CD8-positive, alpha-beta memory T cell (primary cell): ENCODE measurements at regions not wholly inside any gene's neighbourhood (a gene's known extent, or its start where the extent isn't known, plus 50 kb on each side); places are given as distances from the start of the nearest gene placed in this dataset.
"Not testable (repeated sequence)": the region's sequence is repeated elsewhere in the genome, so short reads cannot be mapped to it uniquely, and the experiment has no call there.

Experiments used
- CTCF ChIA-PET: fragments of 350-600 bp; sonication (Branson Sonifier 250); formaldehyde crosslinking; loops from one replicate; lab custom pipeline; 2021; ENCODE audit warnings: antibody characterized with exemption; lab: Charles Lee
- POLR2A ChIA-PET: fragments of 350-600 bp; sonication (Branson Sonifier 250); formaldehyde crosslinking; loops from one replicate; lab custom pipeline; 2021; ENCODE audit warnings: antibody characterized with exemption; lab: Charles Lee
- DNase-seq, 5 donors: peaks; one replicate each; pipeline versions ENCODE4 v3.0.0 to v3.0.0-alpha.2; 2020 to 2022; ENCODE audit warnings: mixed read lengths in 1 of 5
- H3K27ac ChIP-seq: one replicate; pipeline ENCODE4 v1.7.0; 2013; ENCODE audit warnings: low read depth, mild to moderate bottlenecking, low read length, moderate library complexity
- H3K27me3 ChIP-seq: 2 replicates; pipeline ENCODE4 v1.7.0; 2013; ENCODE audit warnings: low read length, mild to moderate bottlenecking; ENCODE audit not compliant: insufficient read depth, poor library complexity, severe bottlenecking
- H3K36me3 ChIP-seq: 2 replicates; pipeline ENCODE4 v1.7.0; 2013; ENCODE audit warnings: mild to moderate bottlenecking, low read length, moderate library complexity; ENCODE audit not compliant: insufficient read depth
- H3K4me1 ChIP-seq: 2 replicates; pipeline ENCODE4 v1.7.0; 2013; ENCODE audit warnings: mild to moderate bottlenecking, low read length, moderate library complexity; ENCODE audit not compliant: insufficient read depth
- H3K4me3 ChIP-seq: 2 replicates; pipeline ENCODE4 v1.7.0; 2013; ENCODE audit warnings: mild to moderate bottlenecking, low read length
- H3K9me3 ChIP-seq: 2 replicates; pipeline ENCODE4 v1.7.0; 2013; ENCODE audit warnings: mild to moderate bottlenecking, low read length
- H3K27ac Mint-ChIP-seq, 8 donors: one replicate each; pipeline ENCODE4 v1.8.0; 2020 to 2021; ENCODE audit warnings: mixed read lengths in 8 of 8, mild to moderate bottlenecking in 6 of 8, inconsistent platforms in 3 of 8, moderate library complexity in 3 of 8
- H3K27me3 Mint-ChIP-seq, 2 donors: one replicate each; pipeline ENCODE4 v1.8.0; 2020 to 2021; ENCODE audit warnings: mixed read lengths in 2 of 2, mild to moderate bottlenecking in 1 of 2, moderate library complexity in 1 of 2
- H3K36me3 Mint-ChIP-seq, 3 donors: one replicate each; pipeline ENCODE4 v1.8.0; 2020 to 2021; ENCODE audit warnings: mixed read lengths in 3 of 3, inconsistent platforms in 1 of 3, mild to moderate bottlenecking in 1 of 3
- H3K4me1 Mint-ChIP-seq, 3 donors: one replicate each; pipeline ENCODE4 v1.8.0; 2020 to 2021; ENCODE audit warnings: mixed read lengths in 3 of 3, inconsistent platforms in 1 of 3, mild to moderate bottlenecking in 1 of 3
- H3K4me3 Mint-ChIP-seq, 7 donors: one replicate each; pipeline ENCODE4 v1.8.0; 2020 to 2021; ENCODE audit warnings: mixed read lengths in 7 of 7, mild to moderate bottlenecking in 6 of 7, moderate library complexity in 4 of 7, inconsistent platforms in 2 of 7
- H3K9me3 Mint-ChIP-seq, 5 donors: one replicate each; pipeline ENCODE4 v1.8.0; 2020 to 2022; ENCODE audit warnings: mixed read lengths in 5 of 5, mild to moderate bottlenecking in 3 of 5, moderate library complexity in 2 of 5, inconsistent platforms in 1 of 5

- H3K4me3 ChIP-seq, H3K9me3 ChIP-seq, H3K4me3 Mint-ChIP-seq, H3K9me3 Mint-ChIP-seq, H3K27ac Mint-ChIP-seq, H3K27me3 Mint-ChIP-seq, H3K36me3 ChIP-seq, POLR2A ChIA-PET, H3K36me3 Mint-ChIP-seq, DNase-seq, H3K27ac ChIP-seq, H3K27me3 ChIP-seq: not testable (repeated sequence)
- CTCF ChIA-PET: interaction anchor here (0.8 to 2.0 kb wide), 4 partner anchors 48 to 468 kb away, joined by 3 to 9 read pairs (median 5); no protein-coding TSS in a partner anchor
- peaks cover 26 to 40% (median 26%) of the 10 kb centered on the region in 3 donors for H3K4me1 Mint-ChIP-seq
- H3K4me1 ChIP-seq: peaks cover 16% of the 10 kb centered on the region
Measured at GRCh38 chr14:22100764-22101120, 427.1 kb upstream of the OR4E1 start.

DNA sequence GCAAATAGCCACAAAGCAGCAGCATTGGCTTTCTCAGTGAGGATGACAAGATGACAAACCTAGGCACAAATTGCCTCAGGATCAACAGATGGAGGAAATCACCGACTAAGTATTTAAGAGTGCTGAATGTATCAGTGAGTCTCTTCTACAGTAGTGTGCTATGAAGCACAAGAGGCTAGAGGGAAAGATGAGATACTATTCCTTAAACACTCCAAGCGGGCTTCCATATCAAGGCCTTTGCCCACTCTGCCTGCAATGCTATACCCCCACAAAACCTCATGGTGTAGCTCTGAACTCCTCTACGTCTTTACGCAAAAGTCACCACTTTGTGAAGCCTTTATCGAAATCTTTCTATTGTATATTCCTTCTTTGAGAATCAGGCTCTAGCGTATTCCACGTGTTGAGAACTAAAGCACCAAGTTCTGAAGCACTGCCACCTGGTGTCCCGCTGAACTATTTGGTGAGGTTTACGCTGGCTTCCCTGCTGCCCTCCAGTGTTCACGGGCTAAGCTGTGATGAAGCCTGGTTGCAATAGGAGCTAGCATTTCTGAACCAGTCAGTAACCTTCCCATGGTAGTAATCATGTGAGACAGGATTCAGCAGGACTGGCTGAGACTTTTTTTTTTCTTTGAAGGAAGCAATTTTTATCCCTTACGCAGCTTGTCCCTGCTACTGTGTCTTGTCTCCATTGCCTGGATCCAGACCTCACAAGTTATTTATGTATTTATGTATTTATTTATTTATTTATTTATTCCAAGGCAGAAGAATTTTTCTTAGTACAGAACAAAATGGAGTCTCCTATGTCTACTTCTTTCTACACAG is 426.5 kb upstream of the OR4E1 start:
- ChIA-PET POLR2A (no interaction called here), CTCF (interaction anchor here (0.8 to 2.0 kb wide), 5 partner anchors 16 to 468 kb away, joined by 3 to 9 read pairs (median 3); no protein-coding TSS in a partner anchor)
- peak overlapping the region in 1 of 8 donors; percentile 54 for H3K27ac Mint-ChIP-seq
- no peak overlapping the region for H3K4me3 Mint-ChIP-seq
- H3K27me3 ChIP-seq: no peaks in the 10 kb centered on the region
- H3K36me3 ChIP-seq: no peaks in the 10 kb centered on the region
- H3K4me1 Mint-ChIP-seq: peaks cover 27 to 45% (median 30%) of the 10 kb centered on the region in 3 donors
- H3K27ac ChIP-seq: no peak overlapping the region
- H3K4me3 ChIP-seq: no peak overlapping the region
- peaks cover 16% of the 10 kb centered on the region for H3K4me1 ChIP-seq
- H3K9me3 ChIP-seq: no peaks in the 10 kb centered on the region
- DNase-seq: peak; percentile 2 to 61 (median 41)
- no peaks in the 10 kb centered on the region for H3K36me3 Mint-ChIP-seq
- no peaks in the 10 kb centered on the region for H3K27me3 Mint-ChIP-seq
- H3K9me3 Mint-ChIP-seq: no peaks in the 10 kb centered on the region

DNA sequence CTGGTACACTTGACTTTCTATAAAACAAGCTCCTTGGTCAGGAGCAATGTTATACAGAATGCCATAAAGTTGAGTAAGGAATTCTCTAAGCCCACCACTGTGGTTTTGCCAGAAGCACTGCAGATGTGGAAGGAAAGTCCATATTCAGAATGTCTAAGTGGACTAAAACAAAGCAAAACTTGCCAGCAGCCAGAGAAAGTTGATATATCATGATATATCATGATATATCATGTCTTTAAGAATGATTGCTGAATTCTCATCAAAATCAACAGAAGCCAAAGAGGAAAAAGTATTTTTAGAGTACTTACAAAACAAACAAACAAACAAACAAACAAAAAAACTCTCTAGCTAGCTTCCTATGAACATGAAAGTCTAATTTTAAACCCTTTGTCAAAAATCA is 424.8 kb upstream of the OR4E1 start:
- Histone ChIP-seq H3K4me3 (no peak overlapping the region), H3K27ac (no peak overlapping the region), H3K4me1 (peaks cover 16% of the 10 kb centered on the region), H3K9me3 (no peaks in the 10 kb centered on the region), H3K27me3 (no peaks in the 10 kb centered on the region), H3K36me3 (no peaks in the 10 kb centered on the region)
- Mint-ChIP-seq H3K27ac (peak overlapping the region in 1 of 8 donors; percentile 64), H3K4me3 (no peak overlapping the region), H3K4me1 (peaks cover 23 to 51% (median 27%) of the 10 kb centered on the region in 3 donors), H3K36me3 (no peaks in the 10 kb centered on the region), H3K27me3 (no peaks in the 10 kb centered on the region), H3K9me3 (no peaks in the 10 kb centered on the region)
- no peak for DNase-seq
- CTCF ChIA-PET: no interaction called here
- POLR2A ChIA-PET: no interaction called here

- Histone ChIP-seq H3K27me3 (no peaks in the 10 kb centered on the region), H3K4me1 (peaks cover 16% of the 10 kb centered on the region), H3K27ac (no peak overlapping the region), H3K4me3 (no peak overlapping the region), H3K36me3 (no peaks in the 10 kb centered on the region), H3K9me3 (no peaks in the 10 kb centered on the region)
- no peak for DNase-seq
- Mint-ChIP-seq H3K27ac (peak overlapping the region in 6 of 8 donors; percentile 31 to 83 (median 70)), H3K9me3 (no peaks in the 10 kb centered on the region), H3K4me1 (peaks cover 23 to 51% (median 27%) of the 10 kb centered on the region in 3 donors), H3K27me3 (no peaks in the 10 kb centered on the region), H3K4me3 (peak overlapping the region in 3 of 7 donors; percentile 24 to 51 (median 34)), H3K36me3 (no peaks in the 10 kb centered on the region)
- ChIA-PET POLR2A (no interaction called here), CTCF (no interaction called here)
Measured at GRCh38 chr14:22097586-22098292, 424.1 kb upstream of the OR4E1 start.

GRCh38 chr14:22097072-22097471 is 423.5 kb upstream of the OR4E1 start:
- no peak overlapping the region for H3K27ac ChIP-seq
- ChIA-PET POLR2A (no interaction called here), CTCF (no interaction called here)
- peaks cover 23 to 51% (median 27%) of the 10 kb centered on the region in 3 donors for H3K4me1 Mint-ChIP-seq
- no peaks in the 10 kb centered on the region for H3K36me3 ChIP-seq
- peaks cover 16% of the 10 kb centered on the region for H3K4me1 ChIP-seq
- no peak for DNase-seq
- no peaks in the 10 kb centered on the region for H3K36me3 Mint-ChIP-seq
- no peaks in the 10 kb centered on the region for H3K27me3 Mint-ChIP-seq
- peak overlapping the region in 5 of 8 donors; percentile 73 to 89 (median 83) for H3K27ac Mint-ChIP-seq
- no peaks in the 10 kb centered on the region for H3K27me3 ChIP-seq
- peak overlapping the region in 4 of 7 donors; percentile 19 to 75 (median 52) for H3K4me3 Mint-ChIP-seq
- H3K9me3 Mint-ChIP-seq: no peaks in the 10 kb centered on the region
- H3K4me3 ChIP-seq: no peak overlapping the region
- no peaks in the 10 kb centered on the region for H3K9me3 ChIP-seq

GRCh38 chr14:22096514-22096895 is 422.9 kb upstream of the OR4E1 start:
- Histone ChIP-seq H3K4me3 (peak overlapping the region; percentile 26), H3K9me3 (no peaks in the 10 kb centered on the region), H3K27ac (no peak overlapping the region), H3K36me3 (no peaks in the 10 kb centered on the region), H3K27me3 (no peaks in the 10 kb centered on the region), H3K4me1 (peaks cover 16% of the 10 kb centered on the region)
- Mint-ChIP-seq H3K27ac (peak overlapping the region in 6 of 8 donors; percentile 73 to 89 (median 82)), H3K36me3 (no peaks in the 10 kb centered on the region), H3K9me3 (no peaks in the 10 kb centered on the region), H3K27me3 (no peaks in the 10 kb centered on the region), H3K4me3 (peak overlapping the region in 6 of 7 donors; percentile 38 to 82 (median 72)), H3K4me1 (peaks cover 23 to 51% (median 27%) of the 10 kb centered on the region in 3 donors)
- DNase-seq: peak in 1 of 5 donors; percentile 44
- ChIA-PET CTCF (no interaction called here), POLR2A (no interaction called here)

DNA sequence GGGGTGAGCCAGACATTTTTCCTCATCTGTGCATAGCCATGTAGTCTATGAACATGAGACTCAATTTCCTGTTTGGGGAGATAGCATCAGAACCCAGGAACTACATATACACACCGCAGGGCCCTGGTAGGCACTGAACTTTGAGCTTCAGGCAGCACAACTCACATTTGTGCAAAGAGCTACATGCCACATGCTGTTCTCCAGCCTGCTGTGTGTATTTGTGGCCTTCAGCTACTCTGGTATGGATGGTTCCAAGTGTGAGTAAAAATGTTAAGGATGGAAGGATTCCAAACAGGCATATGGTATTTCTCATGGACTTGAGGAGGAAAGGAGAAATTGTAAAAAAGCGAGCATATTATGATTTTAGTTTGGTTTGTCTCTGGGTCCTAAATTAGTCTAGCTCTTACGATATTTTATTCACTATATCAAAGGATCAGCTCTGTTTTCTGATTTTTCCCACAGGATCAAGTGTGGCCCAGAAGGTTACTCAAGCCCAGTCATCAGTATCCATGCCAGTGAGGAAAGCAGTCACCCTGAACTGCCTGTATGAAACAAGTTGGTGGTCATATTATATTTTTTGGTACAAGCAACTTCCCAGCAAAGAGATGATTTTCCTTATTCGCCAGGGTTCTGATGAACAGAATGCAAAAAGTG is 422.4 kb upstream of the OR4E1 start:
- H3K27me3 Mint-ChIP-seq: no peaks in the 10 kb centered on the region
- Histone ChIP-seq H3K9me3 (no peaks in the 10 kb centered on the region), H3K36me3 (no peaks in the 10 kb centered on the region), H3K4me1 (peaks cover 16% of the 10 kb centered on the region), H3K27ac (no peak overlapping the region), H3K27me3 (no peaks in the 10 kb centered on the region), H3K4me3 (peak overlapping the region; percentile 26)
- H3K4me1 Mint-ChIP-seq: peaks cover 23 to 51% (median 27%) of the 10 kb centered on the region in 3 donors
- DNase-seq: peak in 1 of 5 donors; percentile 43
- H3K4me3 Mint-ChIP-seq: peak overlapping the region; percentile 48 to 82 (median 68)
- H3K9me3 Mint-ChIP-seq: no peaks in the 10 kb centered on the region
- CTCF ChIA-PET: no interaction called here
- H3K27ac Mint-ChIP-seq: peak overlapping the region in 6 of 8 donors; percentile 71 to 89 (median 82)
- no peaks in the 10 kb centered on the region for H3K36me3 Mint-ChIP-seq
- POLR2A ChIA-PET: no interaction called here
